GM10266 (cell line): ENCODE measurements at regions not wholly inside any gene's neighbourhood (a gene's known extent, or its start where the extent isn't known, plus 50 kb on each side); places are given as distances from the start of the nearest gene placed in this dataset.

Experiments
- DNase-seq: peaks from one replicate; pipeline ENCODE4 v3.0.0; 2012; ENCODE audit errors: extremely low spot score
- CTCF ChIP-seq: IDR thresholded peaks from 2 replicates; pipeline ENCODE4 v1.5.1; 2012; ENCODE audit warnings: mild to moderate bottlenecking, low read depth; ENCODE audit not compliant: control insufficient read depth, insufficient read depth; ENCODE audit errors: missing control alignments

- no peak for TF ChIP-seq CTCF
- no peak for DNase-seq
These were observed 985.1 kb downstream of the HACE1 start for GRCh38 chr6:103874575-103874974.

- TF ChIP-seq CTCF = no peak
- DNase-seq = no peak
These were observed 987.0 kb downstream of the HACE1 start for GRCh38 chr6:103872678-103873077.

GRCh38 chr6:103872233-103872632, 987.5 kb downstream of the HACE1 start:
- DNase-seq = no peak
- TF ChIP-seq CTCF = no peak

GRCh38 chr6:103870970-103871369, 988.7 kb downstream of the HACE1 start:
- no peak for TF ChIP-seq CTCF
- no peak for DNase-seq

- no peak for DNase-seq
These were observed 997.4 kb downstream of the HACE1 start for GRCh38 chr6:103862297-103862696.

GRCh38 chr6:103858003-103858402, 1001.7 kb downstream of the HACE1 start:
- no peak for DNase-seq
- no peak for TF ChIP-seq CTCF

More at GRCh38 chr6:103862297-103862696, 997.4 kb downstream of the HACE1 start:
- TF ChIP-seq CTCF = no peak

- TF ChIP-seq CTCF = no peak
- DNase-seq = no peak
These were observed 1004.0 kb downstream of the HACE1 start for GRCh38 chr6:103855750-103856149.
